K562 (cell line): ENCODE measurements at regions not wholly inside any gene's neighbourhood (a gene's known extent, or its start where the extent isn't known, plus 50 kb on each side); places are given as distances from the start of the nearest gene placed in this dataset.

Source experiments
- ATAC-seq: fragments of 200-7000 bp; cut with Tn5 transposase; 3 replicates; pipeline ENCODE4 v1.9.1; 2020; ENCODE audit warnings: moderate library complexity
- BruUV-seq: library from RNA; stranded (reverse); fragments of 400-500 nt; replicated peaks from 2 replicates; lab custom pipeline; 2021; lab: Mats Ljungman, UMichigan
- CTCF ChIA-PET: fragments of 300-600 bp; formaldehyde crosslinking; extraction: SDS; loops from one replicate; lab custom pipeline; 2021; ENCODE audit warnings: low intra/inter-chr PET ratio; lab: Yijun Ruan, JAX
- POLR2A ChIA-PET: fragments of 300-600, 350-650 bp; sonication (Branson Sonifier 250); formaldehyde crosslinking; extraction: SDS; loops from one replicate; lab custom pipeline; 2021; ENCODE audit warnings: antibody characterized with exemption, inconsistent platforms; lab: Yijun Ruan, JAX
- DNase-seq, 4 experiments: peaks; one replicate each; pipeline versions ENCODE4 v3.0.0 to v3.0.0-alpha.2; 2011 to 2018; ENCODE audit warnings: low spot score in 3 of 4, mixed read lengths in 3 of 4; ENCODE audit errors: extremely low read depth in 1 of 4
- FAIRE-seq: peaks from 2 replicates; lab custom pipeline; 2011; peaks lifted over from hg19 to GRCh38; lab: Jason Lieb, UNC
- H2AFZ ChIP-seq: 2 replicates; pipeline ENCODE4 v1.6.0; 2011; ENCODE audit warnings: low read depth, low read length, control low read depth, inconsistent platforms
- H3K27ac ChIP-seq: fragments of 200-600 bp; 3 replicates; pipeline ENCODE4 v1.8.0; 2011; ENCODE audit warnings: low read depth, mild to moderate bottlenecking, control low read depth, inconsistent platforms, low read length, moderate library complexity, mixed read lengths; ENCODE audit errors: extremely low read depth
- H3K27me3 ChIP-seq, 2 experiments: fragments of 300-600 bp in 1 of 2; 2 replicates in 1 of 2; 3 replicates in 1 of 2; pipeline versions ENCODE4 v1.6.0 to v1.8.0; 2011; ENCODE audit warnings: inconsistent platforms in 2 of 2, low read length in 2 of 2, mild to moderate bottlenecking in 1 of 2, mixed read lengths in 1 of 2, moderate library complexity in 1 of 2; ENCODE audit not compliant: control insufficient read depth in 2 of 2, insufficient read depth in 2 of 2
- H3K36me3 ChIP-seq: fragments of 300-600 bp; 3 replicates; pipeline ENCODE4 v1.8.0; 2011; ENCODE audit warnings: mild to moderate bottlenecking, low read length, inconsistent platforms; ENCODE audit not compliant: control insufficient read depth, insufficient read depth
- H3K4me1 ChIP-seq, 2 experiments: fragments of 200-600 bp in 1 of 2; replicated peaks in 1 of 2; 2 replicates in 1 of 2; 3 replicates in 1 of 2; pipeline versions ENCODE4 v1.5.1 to v1.8.0; 2011; ENCODE audit warnings: inconsistent platforms in 2 of 2, low read length in 2 of 2, mild to moderate bottlenecking in 1 of 2, mixed read lengths in 1 of 2, moderate library complexity in 1 of 2; ENCODE audit not compliant: control insufficient read depth in 2 of 2, insufficient read depth in 2 of 2
- H3K4me2 ChIP-seq: 2 replicates; pipeline ENCODE4 v1.6.1; 2011; ENCODE audit warnings: low read length, control low read depth, inconsistent platforms, mixed read lengths; ENCODE audit not compliant: insufficient read depth
- H3K4me3 ChIP-seq: fragments of 200-600 bp; sonication (generic), shearing (Covaris generic); 2 replicates; pipeline ENCODE4 v1.5.1; 2016; ENCODE audit warnings: control low read depth, inconsistent platforms
- H3K79me2 ChIP-seq: fragments of 200-600 bp; 3 replicates; pipeline ENCODE4 v1.8.0; 2011; ENCODE audit warnings: low read length, inconsistent platforms; ENCODE audit not compliant: control insufficient read depth, insufficient read depth
- H3K9ac ChIP-seq, 2 experiments: 2 replicates each; pipeline versions ENCODE4 v1.6.0 to v1.6.1; 2011; ENCODE audit warnings: low read depth in 2 of 2, low read length in 2 of 2, control low read depth in 1 of 2, inconsistent platforms in 1 of 2, mild to moderate bottlenecking in 1 of 2, mixed read lengths in 1 of 2; ENCODE audit not compliant: insufficient read depth in 1 of 2
- H3K9me1 ChIP-seq: one replicate; pipeline ENCODE4 v1.6.0; 2011; ENCODE audit warnings: inconsistent platforms, mild to moderate bottlenecking, low read length, moderate library complexity; ENCODE audit not compliant: control insufficient read depth, insufficient read depth
- H3K9me3 ChIP-seq: replicated peaks from 2 replicates; pipeline ENCODE4 v1.5.1; 2011; ENCODE audit warnings: low read depth, low read length, inconsistent platforms; ENCODE audit not compliant: control insufficient read depth, insufficient read depth
- H4K20me1 ChIP-seq: replicated peaks from 2 replicates; pipeline ENCODE4 v1.6.1; 2011; ENCODE audit warnings: low read length, inconsistent platforms, mixed read lengths; ENCODE audit not compliant: control insufficient read depth, insufficient read depth
- HNRNPK ChIP-seq: fragments of 200-400 bp; formaldehyde crosslinking; IDR thresholded peaks from one replicate; pipeline ENCODE4 v1.6.1; 2018; ENCODE audit warnings: mild to moderate bottlenecking, low read depth, low read length; ENCODE audit not compliant: poor library complexity, severe bottlenecking
- MTA1 ChIP-seq: fragments of 450-650 bp; IDR thresholded peaks from 2 replicates; pipeline ENCODE4 v1.6.1; 2017; ENCODE audit warnings: borderline replicate concordance
- PPARD ChIP-seq: fragments of 250-450 bp; sonication (Bioruptor Pico); IDR thresholded peaks from 2 replicates; pipeline ENCODE4 v1.8.0; 2022; ENCODE audit warnings: inconsistent platforms, mild to moderate bottlenecking, moderate library complexity
- ZKSCAN1 ChIP-seq: fragments of 150-350 bp; IDR thresholded peaks from 2 replicates; pipeline ENCODE4 v1.6.1; 2016; ENCODE audit warnings: low read depth, low read length
- WGBS: fragments of 100-300 bp; shearing (Covaris generic); methylation state at CpG from one replicate; pipeline ENCODE4 v1.1.6; 2016; ENCODE audit warnings: low coverage, mixed read lengths; ENCODE audit not compliant: insufficient coverage; ENCODE audit errors: missing lambda C conversion rate; 5-methylcytosine and 5-hydroxymethylcytosine counted together
- in situ Hi-C: fragments of 300-500 bp; cut with MboI; formaldehyde crosslinking; loops from 4 replicates; pipeline ENCODE4 v1.15.0; 2018; ENCODE audit warnings: inconsistent platforms, mixed read lengths
- intact Hi-C: fragments of 100-400 bp; cut with micrococcal nuclease; formaldehyde crosslinking; loops from 2 replicates; pipeline ENCODE4 v1.14.2; 2022

GRCh38 chr1:29458737-29459619 lies 222.7 kb downstream of the PTPRU start:
- Histone ChIP-seq H3K9me1 (no peaks in the 10 kb centered on the region), H3K4me1 (no peaks in the 10 kb centered on the region), H3K4me2 (no peak overlapping the region), H3K9me3 (no peaks in the 10 kb centered on the region; the same call in 1 of the 2 replicates), H4K20me1 (peaks cover 10% of the 10 kb centered on the region), H3K9ac (no peak overlapping the region), H2AFZ (no peak overlapping the region), H3K4me3 (no peak overlapping the region), H3K27ac (no peak overlapping the region), H3K79me2 (no peaks in the 10 kb centered on the region), H3K27me3 (no peaks in the 10 kb centered on the region), H3K36me3 (no peaks in the 10 kb centered on the region)
- DNase-seq (no peak), ATAC-seq (no peak), FAIRE-seq (no peak)
- intact Hi-C loops, result no loop called here
- in situ Hi-C loops, result no loop called here
- POLR2A ChIA-PET, result interaction anchor here (0.7 kb wide), 1 partner anchor 13 kb away, joined by 3 read pairs; no protein-coding TSS in a partner anchor
- WGBS, result 1% methylated on average over 8 of the region's 8 CpGs
- CTCF ChIA-PET, result no interaction called here
- peak; percentile 57; the same call in 1 of the 2 replicates for TF ChIP-seq ZKSCAN1
- no peak for TF ChIP-seq HNRNPK
- TF ChIP-seq MTA1, result no peak
- TF ChIP-seq PPARD, result no peak
- no TSS peak for BruUV-seq
